Hypothalamus (tissue), 51 donors: ENCODE measurements at regions not wholly inside any gene's neighbourhood (a gene's known extent, or its start where the extent isn't known, plus 50 kb on each side); places are given as distances from the start of the nearest gene placed in this dataset.

Experiments
- DNase-seq, 51 donors: peaks; one replicate each; lab custom pipeline; 2025; lab: John Stamatoyannopoulos, UW

GRCh38 chr12:64998371-64999147 lies 122.5 kb downstream of the WIF1 start:
- DNase-seq: peak in 1 of 51 donors; percentile 10

- no peak for DNase-seq
These were observed 122.0 kb downstream of the WIF1 start for GRCh38 chr12:64999148-64999425.
